BJ (cell line): ENCODE measurements at regions not wholly inside any gene's neighbourhood (a gene's known extent, or its start where the extent isn't known, plus 50 kb on each side); places are given as distances from the start of the nearest gene placed in this dataset.

Experiments used
- CTCF ChIA-PET: fragments of 350-600 bp; formaldehyde crosslinking; extraction: SDS; loops from one replicate; lab custom pipeline; 2021; ENCODE audit warnings: antibody characterized with exemption, inconsistent platforms; lab: Yijun Ruan, JAX
- POLR2A ChIA-PET: fragments of 300-600 bp; sonication (Branson Sonifier 250); formaldehyde crosslinking; extraction: SDS; loops from one replicate; lab custom pipeline; 2021; ENCODE audit warnings: antibody characterized with exemption; lab: Charles Lee
- DNase-seq: peaks from one replicate; pipeline ENCODE4 v3.0.0-alpha.2; 2011; ENCODE audit warnings: low read depth
- H3K27me3 ChIP-seq: 2 replicates; pipeline ENCODE4 v1.6.0; 2011; ENCODE audit warnings: low read length; ENCODE audit not compliant: control insufficient read depth, insufficient read depth
- H3K36me3 ChIP-seq: 2 replicates; pipeline ENCODE4 v1.5.1; 2011; ENCODE audit warnings: low read length; ENCODE audit not compliant: control insufficient read depth, insufficient read depth
- H3K4me3 ChIP-seq: 2 replicates; pipeline ENCODE4 v1.5.1; 2011; ENCODE audit warnings: low read depth, mild to moderate bottlenecking, control low read depth, low read length
- CTCF ChIP-seq: IDR thresholded peaks from 2 replicates; pipeline ENCODE4 v1.5.1; 2011; ENCODE audit warnings: low read depth, mild to moderate bottlenecking, control low read depth, inconsistent platforms, low read length, moderate library complexity; ENCODE audit not compliant: insufficient read depth

GRCh38 chr18:46215902-46216723 lies 111.9 kb downstream of the HAUS1 start:
- ChIA-PET CTCF (no interaction called here), POLR2A (no interaction called here)
- H3K36me3 ChIP-seq, result peaks cover 1% of the 10 kb centered on the region; the same call in 1 of the 2 replicates
- no peak overlapping the region for H3K4me3 ChIP-seq
- no peaks in the 10 kb centered on the region for H3K27me3 ChIP-seq
- DNase-seq, result no peak
- TF ChIP-seq CTCF, result no peak

GRCh38 chr18:46220116-46220515 lies 115.9 kb downstream of the HAUS1 start:
- DNase-seq, result no peak
- Histone ChIP-seq H3K27me3 (no peaks in the 10 kb centered on the region), H3K4me3 (no peak overlapping the region), H3K36me3 (peaks cover 1% of the 10 kb centered on the region; the same call in 1 of the 2 replicates)
- ChIA-PET CTCF (interaction anchor here (0.6 to 1.6 kb wide), 2 partner anchors 36 to 46 kb away, joined by 3 to 8 read pairs; a partner anchor contains a TSS), POLR2A (no interaction called here)
- TF ChIP-seq CTCF, result no peak

GRCh38 chr18:46222093-46222492 lies 117.9 kb downstream of the HAUS1 start:
- DNase-seq, result no peak
- no peaks in the 10 kb centered on the region for H3K27me3 ChIP-seq
- H3K4me3 ChIP-seq, result no peak overlapping the region
- no peak for TF ChIP-seq CTCF
- ChIA-PET CTCF (no interaction called here), POLR2A (no interaction called here)
- H3K36me3 ChIP-seq, result no peaks in the 10 kb centered on the region

- H3K36me3 ChIP-seq, result no peaks in the 10 kb centered on the region
- no peaks in the 10 kb centered on the region for H3K27me3 ChIP-seq
- no peak for TF ChIP-seq CTCF
- H3K4me3 ChIP-seq, result no peak overlapping the region
- POLR2A ChIA-PET, result no interaction called here
- CTCF ChIA-PET, result no interaction called here
- no peak for DNase-seq
Observed at GRCh38 chr18:46222710-46223360, 118.7 kb downstream of the HAUS1 start.

- no peaks in the 10 kb centered on the region for H3K27me3 ChIP-seq
- CTCF ChIA-PET, result interaction anchor here (1.0 to 1.8 kb wide), 3 partner anchors 12 to 52 kb away, joined by 3 to 6 read pairs (median 3); no protein-coding TSS in a partner anchor
- no peaks in the 10 kb centered on the region for H3K36me3 ChIP-seq
- no peak overlapping the region for H3K4me3 ChIP-seq
- TF ChIP-seq CTCF, result no peak
- POLR2A ChIA-PET, result no interaction called here
- no peak for DNase-seq
Observed at GRCh38 chr18:46224181-46224775, 120.1 kb downstream of the HAUS1 start.
